GM12874 (cell line): ENCODE measurements at regions not wholly inside any gene's neighbourhood (a gene's known extent, or its start where the extent isn't known, plus 50 kb on each side); places are given as distances from the start of the nearest gene placed in this dataset.

ENCODE experiments used
- CTCF ChIP-seq: IDR thresholded peaks from 2 replicates; pipeline ENCODE4 v1.5.1; 2011; ENCODE audit warnings: low read depth, mild to moderate bottlenecking, control low read depth, low read length, moderate library complexity; ENCODE audit not compliant: insufficient read depth

- no peak for TF ChIP-seq CTCF
Observed at GRCh38 chr11:119795690-119796089, 66.7 kb upstream of the NECTIN1 start.

- no peak for TF ChIP-seq CTCF
Observed at GRCh38 chr11:119795231-119795630, 66.2 kb upstream of the NECTIN1 start.

- TF ChIP-seq CTCF, result no peak
Observed at GRCh38 chr11:119794756-119795155, 65.8 kb upstream of the NECTIN1 start.

GRCh38 chr11:119794141-119794665 is 65.2 kb upstream of the NECTIN1 start:
- no peak for TF ChIP-seq CTCF

GRCh38 chr11:119793335-119793984 is 64.5 kb upstream of the NECTIN1 start:
- TF ChIP-seq CTCF, result no peak

- TF ChIP-seq CTCF, result no peak
Observed at GRCh38 chr11:119791701-119792151, 62.7 kb upstream of the NECTIN1 start.

- no peak for TF ChIP-seq CTCF
Observed at GRCh38 chr11:119791047-119791446, 62.0 kb upstream of the NECTIN1 start.
